OCI-LY7 (cell line): ENCODE measurements at regions not wholly inside any gene's neighbourhood (a gene's known extent, or its start where the extent isn't known, plus 50 kb on each side); places are given as distances from the start of the nearest gene placed in this dataset.

Experiments
- BruUV-seq: library from RNA; stranded (reverse); fragments of 400-500 nt; replicated peaks from 2 replicates; lab custom pipeline; 2021; lab: Mats Ljungman, UMichigan
- CTCF ChIA-PET: fragments of 300-600 bp; sonication (Branson Sonifier 250); formaldehyde crosslinking; loops from one replicate; lab custom pipeline; 2022; ENCODE audit warnings: antibody characterized with exemption; ENCODE audit not compliant: unreplicated experiment; lab: Charles Lee
- POLR2A ChIA-PET: fragments of 300-600 bp; sonication (Branson Sonifier 250); formaldehyde crosslinking; loops from one replicate; lab custom pipeline; 2022; ENCODE audit warnings: antibody characterized with exemption; lab: Charles Lee
- DNase-seq: peaks from one replicate; pipeline ENCODE4 v3.0.0-alpha.2; 2015; ENCODE audit warnings: low spot score
- H2AFZ ChIP-seq: fragments of 200-600 bp; sonication (generic), shearing (Covaris generic); 2 replicates; pipeline ENCODE4 v1.6.1; 2014; ENCODE audit warnings: mild to moderate bottlenecking, antibody characterized with exemption, low read length, moderate library complexity
- H3K27ac ChIP-seq: fragments of 200-600 bp; sonication (generic); 2 replicates; pipeline ENCODE4 v1.5.1; 2014; ENCODE audit warnings: mixed run types, low read depth, mild to moderate bottlenecking, moderate library complexity, low read length, inconsistent platforms; ENCODE audit not compliant: poor library complexity, severe bottlenecking
- H3K36me3 ChIP-seq: fragments of 200-600 bp; sonication (generic); 2 replicates; pipeline ENCODE4 v1.6.1; 2014; ENCODE audit warnings: mild to moderate bottlenecking, antibody characterized with exemption, low read length, moderate library complexity, mixed read lengths; ENCODE audit not compliant: insufficient read depth
- H3K4me1 ChIP-seq: fragments of 200-600 bp; sonication (generic); 2 replicates; pipeline ENCODE4 v1.5.1; 2014; ENCODE audit warnings: mild to moderate bottlenecking, low read length; ENCODE audit not compliant: insufficient read depth, poor library complexity, severe bottlenecking
- H3K4me2 ChIP-seq: fragments of 200-600 bp; sonication (generic); 2 replicates; pipeline ENCODE4 v1.6.1; 2014; ENCODE audit warnings: mild to moderate bottlenecking, low read length
- H3K4me3 ChIP-seq: fragments of 200-600 bp; sonication (generic); 2 replicates; pipeline ENCODE4 v1.5.1; 2014; ENCODE audit warnings: mild to moderate bottlenecking, low read depth, low read length; ENCODE audit not compliant: poor library complexity, severe bottlenecking
- H3K79me2 ChIP-seq: fragments of 200-600 bp; sonication (generic); 2 replicates; pipeline ENCODE4 v1.6.1; 2016; ENCODE audit warnings: low read depth, mild to moderate bottlenecking, low read length, moderate library complexity, mixed read lengths; ENCODE audit not compliant: insufficient read depth
- H3K9me2 ChIP-seq: fragments of 200-600 bp; sonication (generic); 2 replicates; pipeline ENCODE4 v1.6.1; 2016; ENCODE audit warnings: mild to moderate bottlenecking, low read length, mixed read lengths; ENCODE audit not compliant: insufficient read depth
- H3K9me3 ChIP-seq: fragments of 200-600 bp; sonication (generic); 2 replicates; pipeline ENCODE4 v1.6.1; 2014; ENCODE audit warnings: mild to moderate bottlenecking, mixed run types, low read length, mixed read lengths
- H4K20me1 ChIP-seq: fragments of 200-600 bp; sonication (generic); 2 replicates; pipeline ENCODE4 v1.6.1; 2014; ENCODE audit warnings: mild to moderate bottlenecking, antibody characterized with exemption, low read length, moderate library complexity, mixed read lengths; ENCODE audit not compliant: insufficient read depth
- CTCF ChIP-seq: fragments of 200-600 bp; sonication (generic); conservative IDR thresholded peaks from 2 replicates; pipeline ENCODE4 v1.5.1; 2014; ENCODE audit warnings: mild to moderate bottlenecking, antibody characterized with exemption, low read length, moderate library complexity, mixed read lengths
- EZH2phosphoT487 ChIP-seq: fragments of 200-600 bp; sonication (generic); IDR thresholded peaks from 2 replicates; pipeline ENCODE4 v1.6.1; 2018; ENCODE audit warnings: low read depth, borderline replicate concordance, mild to moderate bottlenecking, mixed run types, antibody characterized with exemption, low read length, moderate library complexity, mixed read lengths
- intact Hi-C: fragments of 100-400 bp; cut with micrococcal nuclease; formaldehyde crosslinking; loops from one replicate; pipeline ENCODE4 v1.10.0; 2022; ENCODE audit not compliant: unreplicated experiment

GRCh38 chr13:80263745-80264513, 77.0 kb downstream of the SPRY2 start:
- H3K9me2 ChIP-seq, result no peaks in the 10 kb centered on the region
- no peaks in the 10 kb centered on the region for H3K79me2 ChIP-seq
- no TSS peak for BruUV-seq
- TF ChIP-seq EZH2phosphoT487 (no peak), CTCF (no peak)
- no peak overlapping the region for H2AFZ ChIP-seq
- H3K36me3 ChIP-seq, result no peaks in the 10 kb centered on the region
- H3K4me1 ChIP-seq, result no peaks in the 10 kb centered on the region
- intact Hi-C loops, result no loop called here
- no peak for DNase-seq
- CTCF ChIA-PET, result no interaction called here
- POLR2A ChIA-PET, result no interaction called here
- no peaks in the 10 kb centered on the region for H4K20me1 ChIP-seq
- no peak overlapping the region for H3K27ac ChIP-seq
- no peaks in the 10 kb centered on the region for H3K9me3 ChIP-seq
- no peak overlapping the region for H3K4me2 ChIP-seq
- H3K4me3 ChIP-seq, result no peak overlapping the region

DNA sequence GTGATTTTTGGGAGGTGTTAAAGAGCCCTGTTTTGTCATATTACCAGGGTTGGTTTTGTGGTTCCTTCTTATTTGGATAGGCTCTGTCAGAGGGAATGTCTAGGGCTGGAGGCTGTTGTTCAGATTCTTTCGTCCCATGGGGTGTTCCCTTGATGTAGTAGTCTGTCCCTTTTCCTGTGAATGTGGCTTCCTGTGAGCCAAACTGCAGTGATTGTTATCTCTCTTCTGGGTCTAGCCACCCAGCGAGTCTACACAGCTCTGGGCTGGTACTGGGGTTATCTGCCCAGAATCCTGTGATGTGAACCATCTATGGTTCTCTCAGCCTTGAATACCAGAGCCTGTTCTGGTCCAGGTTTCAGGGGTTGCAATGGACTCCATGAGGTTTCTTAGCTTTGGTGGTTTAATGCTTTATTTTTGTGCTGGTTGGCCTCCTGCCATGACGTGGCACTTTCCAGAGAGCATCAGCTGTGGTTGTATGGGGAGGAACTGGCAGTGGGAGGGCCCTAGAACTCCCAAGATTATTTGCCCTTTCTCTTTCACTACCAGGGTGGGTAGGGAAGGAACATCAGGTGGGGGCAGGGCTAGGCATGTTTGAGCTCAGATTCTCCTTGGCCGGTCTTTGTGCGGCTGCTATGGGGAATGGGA, 78.8 kb downstream of the SPRY2 start:
- H3K9me2 ChIP-seq, result no peaks in the 10 kb centered on the region
- H3K9me3 ChIP-seq, result no peaks in the 10 kb centered on the region
- no peaks in the 10 kb centered on the region for H3K36me3 ChIP-seq
- H3K4me1 ChIP-seq, result no peaks in the 10 kb centered on the region
- TF ChIP-seq CTCF (no peak), EZH2phosphoT487 (no peak)
- no TSS peak for BruUV-seq
- no peaks in the 10 kb centered on the region for H3K79me2 ChIP-seq
- no peak overlapping the region for H3K4me2 ChIP-seq
- no peak overlapping the region for H3K4me3 ChIP-seq
- intact Hi-C loops, result no loop called here
- ChIA-PET CTCF (no interaction called here), POLR2A (no interaction called here)
- H3K27ac ChIP-seq, result no peak overlapping the region
- no peaks in the 10 kb centered on the region for H4K20me1 ChIP-seq
- DNase-seq, result no peak
- H2AFZ ChIP-seq, result no peak overlapping the region

GRCh38 chr13:80259159-80259558, 81.8 kb downstream of the SPRY2 start:
- no peaks in the 10 kb centered on the region for H3K79me2 ChIP-seq
- H2AFZ ChIP-seq, result no peak overlapping the region
- H3K9me3 ChIP-seq, result no peaks in the 10 kb centered on the region
- H3K36me3 ChIP-seq, result no peaks in the 10 kb centered on the region
- no peak overlapping the region for H3K27ac ChIP-seq
- H3K4me1 ChIP-seq, result no peaks in the 10 kb centered on the region
- ChIA-PET CTCF (no interaction called here), POLR2A (interaction anchor here (0.6 kb wide), 1 partner anchor 545 kb away, joined by 6 read pairs; no protein-coding TSS in a partner anchor)
- TF ChIP-seq EZH2phosphoT487 (no peak), CTCF (no peak)
- intact Hi-C loops, result no loop called here
- H3K4me3 ChIP-seq, result no peak overlapping the region
- no peak for DNase-seq
- no peak overlapping the region for H3K4me2 ChIP-seq
- BruUV-seq, result no TSS peak
- H4K20me1 ChIP-seq, result no peaks in the 10 kb centered on the region
- no peaks in the 10 kb centered on the region for H3K9me2 ChIP-seq
